Fibroblast of the aortic adventitia (primary cell): ENCODE measurements at regions not wholly inside any gene's neighbourhood (a gene's known extent, or its start where the extent isn't known, plus 50 kb on each side); places are given as distances from the start of the nearest gene placed in this dataset.

ENCODE experiments used
- DNase-seq: peaks from one replicate; pipeline ENCODE4 v3.0.0-alpha.2; 2010; ENCODE audit warnings: low read depth
- H3K4me3 ChIP-seq: 2 replicates; pipeline ENCODE4 v1.5.1; 2011; ENCODE audit warnings: low read depth, mild to moderate bottlenecking, control low read depth, low read length, moderate library complexity
- TF ChIP-seq, protein P1 (sequence below): IDR thresholded peaks from 2 replicates; pipeline ENCODE4 v1.5.1; 2011; ENCODE audit warnings: mild to moderate bottlenecking, low read length, control low read depth, inconsistent platforms; ENCODE audit not compliant: insufficient read depth

DNA sequence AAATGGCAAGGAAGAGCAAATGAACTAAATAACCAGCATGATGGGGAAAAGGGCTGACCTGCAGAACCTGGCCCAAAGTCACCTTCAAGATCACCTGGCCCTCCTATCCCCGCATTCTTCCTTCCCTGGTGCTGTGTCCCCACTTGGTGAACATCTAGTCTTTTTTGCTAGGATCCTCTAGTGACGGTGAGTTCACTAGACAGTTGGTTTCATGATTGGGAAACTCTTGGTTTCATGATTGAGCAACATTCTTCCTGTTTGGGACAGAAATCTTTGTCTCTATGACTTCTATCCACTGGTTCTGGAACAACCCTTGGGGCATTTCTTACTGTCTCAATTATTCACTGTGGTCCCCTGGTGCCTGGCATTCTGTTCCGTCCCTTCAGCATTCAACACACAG is 50.2 kb upstream of the DAB2IP start:
- TF ChIP-seq, protein P1, sequence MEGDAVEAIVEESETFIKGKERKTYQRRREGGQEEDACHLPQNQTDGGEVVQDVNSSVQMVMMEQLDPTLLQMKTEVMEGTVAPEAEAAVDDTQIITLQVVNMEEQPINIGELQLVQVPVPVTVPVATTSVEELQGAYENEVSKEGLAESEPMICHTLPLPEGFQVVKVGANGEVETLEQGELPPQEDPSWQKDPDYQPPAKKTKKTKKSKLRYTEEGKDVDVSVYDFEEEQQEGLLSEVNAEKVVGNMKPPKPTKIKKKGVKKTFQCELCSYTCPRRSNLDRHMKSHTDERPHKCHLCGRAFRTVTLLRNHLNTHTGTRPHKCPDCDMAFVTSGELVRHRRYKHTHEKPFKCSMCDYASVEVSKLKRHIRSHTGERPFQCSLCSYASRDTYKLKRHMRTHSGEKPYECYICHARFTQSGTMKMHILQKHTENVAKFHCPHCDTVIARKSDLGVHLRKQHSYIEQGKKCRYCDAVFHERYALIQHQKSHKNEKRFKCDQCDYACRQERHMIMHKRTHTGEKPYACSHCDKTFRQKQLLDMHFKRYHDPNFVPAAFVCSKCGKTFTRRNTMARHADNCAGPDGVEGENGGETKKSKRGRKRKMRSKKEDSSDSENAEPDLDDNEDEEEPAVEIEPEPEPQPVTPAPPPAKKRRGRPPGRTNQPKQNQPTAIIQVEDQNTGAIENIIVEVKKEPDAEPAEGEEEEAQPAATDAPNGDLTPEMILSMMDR = no peak
- no peak overlapping the region for H3K4me3 ChIP-seq
- no peak for DNase-seq
